ENCODE measurements at regions not wholly inside any gene's neighbourhood (a gene's known extent, or its start where the extent isn't known, plus 50 kb on each side); places are given as distances from the start of the nearest gene placed in this dataset.
"Not testable (repeated sequence)": the region's sequence is repeated elsewhere in the genome, so short reads cannot be mapped to it uniquely, and the experiment has no call there.

DNA sequence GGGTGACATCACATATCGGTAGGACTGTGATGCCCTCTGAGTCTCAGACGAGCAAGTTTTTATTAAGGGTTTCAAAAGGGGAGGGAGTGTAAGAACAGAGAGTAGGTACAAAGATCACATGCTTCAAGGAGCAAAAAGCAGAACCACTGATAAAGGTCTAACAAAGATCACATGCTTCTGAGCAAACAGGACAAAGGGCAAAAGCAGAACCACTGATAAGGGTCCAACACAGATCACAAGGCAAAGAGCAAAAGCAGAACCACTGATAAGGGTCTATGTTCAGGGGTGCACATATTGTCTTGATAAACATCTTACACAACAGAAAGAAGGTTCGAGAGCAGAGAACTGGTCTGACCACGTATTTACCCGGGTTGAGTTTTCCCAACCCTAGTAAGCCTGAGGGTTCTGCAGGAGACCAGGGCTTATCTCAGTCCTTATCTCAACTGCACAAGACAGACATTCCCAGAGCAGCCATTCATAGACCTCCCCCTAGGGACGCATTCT, 604.2 kb upstream of the GYPC start:
- DNase-seq (ENCODE audit: low read depth in 3 of 3): not testable (repeated sequence)

- no peak for DNase-seq (ENCODE audit: low read depth in 3 of 3)
Measured at GRCh38 chr2:126059379-126059778, 596.6 kb upstream of the GYPC start.

- no peak for DNase-seq (ENCODE audit: low read depth in 3 of 3)
Measured at GRCh38 chr2:126085011-126085795, 570.8 kb upstream of the GYPC start.

DNA sequence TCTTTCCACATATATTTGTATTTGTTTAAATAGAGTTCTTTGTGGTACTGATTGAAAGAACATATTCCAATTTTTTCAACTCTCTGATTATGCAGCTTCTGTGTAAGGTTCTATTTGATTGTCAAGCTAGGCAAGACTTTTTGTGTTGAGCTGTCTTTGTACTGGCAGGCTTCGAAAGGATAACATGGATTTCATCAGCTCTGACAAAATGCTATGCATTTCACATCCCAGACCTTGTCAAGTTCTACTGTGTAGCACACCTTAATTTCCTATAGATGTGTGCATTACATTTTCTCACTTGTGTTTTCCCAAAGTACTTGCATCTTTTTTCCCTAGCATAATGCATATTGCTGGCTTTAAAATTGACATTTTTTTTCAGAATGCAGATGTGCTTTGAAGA, 555.0 kb upstream of the GYPC start:
- DNase-seq (ENCODE audit: low read depth in 3 of 3): no peak

DNA sequence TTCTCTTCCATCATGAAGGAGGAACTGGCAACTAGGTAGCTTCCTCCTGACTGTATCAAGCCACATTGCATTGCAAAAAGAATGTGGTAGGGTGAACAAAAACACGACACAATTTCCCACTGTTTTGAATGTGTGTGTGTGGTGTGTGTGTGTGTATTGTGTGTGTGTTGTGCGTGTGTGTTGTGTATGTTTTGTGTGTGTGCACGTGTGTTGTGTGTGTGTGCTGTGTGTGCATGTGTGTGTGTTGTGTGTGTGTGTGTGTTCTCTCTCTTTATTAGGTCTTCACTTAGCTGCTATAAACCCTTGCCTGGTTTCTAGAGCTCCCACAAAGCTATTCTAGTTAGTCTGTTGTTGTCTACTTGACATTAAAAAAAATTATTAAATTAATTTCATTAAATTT, 550.0 kb upstream of the GYPC start:
- no peak for DNase-seq (ENCODE audit: low read depth in 3 of 3)

GRCh38 chr2:126107883-126108282, 548.1 kb upstream of the GYPC start:
- no peak for DNase-seq (ENCODE audit: low read depth in 3 of 3)

- DNase-seq (ENCODE audit: low read depth in 3 of 3): no peak
Measured at GRCh38 chr2:126115975-126116374, 540.0 kb upstream of the GYPC start.

DNA sequence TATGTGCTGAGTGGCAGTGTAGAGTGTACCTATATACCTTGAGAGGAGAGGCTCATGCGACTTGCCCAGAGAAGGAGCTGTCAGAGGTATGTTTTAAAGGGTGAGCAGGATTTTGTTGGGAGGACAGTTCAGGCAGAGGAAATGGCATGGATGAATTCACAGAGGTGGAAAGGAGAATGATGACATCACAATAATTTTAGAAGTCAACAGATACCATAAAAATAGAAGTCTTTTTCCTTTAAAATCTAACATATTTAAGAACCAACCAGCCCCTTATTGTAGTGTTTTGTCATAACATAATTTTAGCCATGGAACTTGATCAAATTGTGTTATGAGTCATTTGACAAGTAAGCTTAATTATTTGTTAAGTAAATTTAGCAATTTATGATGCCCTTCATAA, 538.1 kb upstream of the GYPC start:
- DNase-seq (ENCODE audit: low read depth in 3 of 3): no peak

DNA sequence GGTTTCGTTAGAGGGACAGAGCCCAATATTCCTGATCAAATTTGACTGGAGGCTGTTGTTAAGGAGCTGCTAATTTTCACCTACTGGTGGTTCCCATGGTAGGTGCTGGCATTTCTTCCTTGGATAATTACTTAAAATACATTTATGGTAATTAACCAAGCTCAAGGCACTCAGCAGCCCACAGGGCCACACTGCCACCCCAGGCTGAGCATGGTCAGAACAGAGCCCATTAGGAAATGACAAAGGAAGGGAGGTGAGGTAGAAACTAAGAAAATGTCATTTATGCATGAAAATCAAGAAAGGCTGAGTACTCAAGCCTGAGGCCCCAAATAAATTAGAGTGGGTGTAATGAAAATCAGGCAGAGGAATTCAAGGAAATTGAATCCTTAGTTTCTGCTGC, 510.2 kb upstream of the GYPC start:
- DNase-seq (ENCODE audit: low read depth in 3 of 3): no peak

DNA sequence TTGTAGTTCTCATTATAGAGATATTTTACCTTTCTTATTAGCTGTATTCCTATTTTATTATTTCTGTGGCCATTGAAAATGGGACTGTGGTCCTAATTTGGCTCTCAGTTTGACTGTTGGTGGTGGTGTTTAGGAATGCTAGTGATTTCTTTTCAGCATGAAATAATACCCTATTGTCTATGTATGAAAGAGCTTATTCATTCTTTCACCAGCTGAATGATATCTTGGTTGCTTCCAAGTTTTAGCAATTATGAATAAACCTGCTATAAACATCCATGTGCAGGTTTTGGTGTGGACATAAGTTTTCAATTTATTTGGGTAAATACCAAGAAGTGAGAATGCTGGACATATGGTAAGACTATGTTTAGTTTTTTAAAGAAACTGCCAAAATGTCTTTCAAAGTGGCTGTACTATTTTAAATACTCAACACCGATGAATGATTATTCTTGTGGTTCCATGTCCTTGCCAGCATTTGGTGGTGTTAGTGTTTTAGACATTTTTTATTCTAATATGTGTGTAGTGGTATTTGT, 501.6 kb upstream of the GYPC start:
- no peak for DNase-seq (ENCODE audit: low read depth in 3 of 3)

- DNase-seq (ENCODE audit: low read depth in 3 of 3): not testable (repeated sequence)
Measured at GRCh38 chr2:126160950-126161349, 495.0 kb upstream of the GYPC start.

GRCh38 chr2:126172631-126173184, 483.2 kb upstream of the GYPC start:
- DNase-seq (ENCODE audit: low read depth in 3 of 3): no peak

DNA sequence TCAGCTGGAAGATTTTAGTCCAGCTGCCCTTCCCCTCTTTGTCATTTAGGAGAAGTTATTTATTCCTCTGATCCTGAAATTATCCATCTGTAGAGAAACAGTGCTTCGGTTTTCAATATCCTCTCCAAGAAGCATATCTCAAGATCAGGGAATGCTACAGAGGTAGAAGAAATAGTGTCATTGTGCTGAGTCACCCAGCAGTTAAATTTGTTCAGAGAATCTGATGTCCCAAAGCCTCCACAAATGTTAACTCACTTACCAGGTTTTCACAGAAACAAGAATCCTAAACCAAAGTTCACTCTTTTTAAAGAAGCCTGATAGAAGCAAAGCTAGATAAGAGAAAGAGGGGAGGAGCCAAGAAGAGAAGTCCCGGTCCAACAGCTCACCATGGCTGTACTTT, 480.7 kb upstream of the GYPC start:
- DNase-seq (ENCODE audit: low read depth in 3 of 3): no peak

DNA sequence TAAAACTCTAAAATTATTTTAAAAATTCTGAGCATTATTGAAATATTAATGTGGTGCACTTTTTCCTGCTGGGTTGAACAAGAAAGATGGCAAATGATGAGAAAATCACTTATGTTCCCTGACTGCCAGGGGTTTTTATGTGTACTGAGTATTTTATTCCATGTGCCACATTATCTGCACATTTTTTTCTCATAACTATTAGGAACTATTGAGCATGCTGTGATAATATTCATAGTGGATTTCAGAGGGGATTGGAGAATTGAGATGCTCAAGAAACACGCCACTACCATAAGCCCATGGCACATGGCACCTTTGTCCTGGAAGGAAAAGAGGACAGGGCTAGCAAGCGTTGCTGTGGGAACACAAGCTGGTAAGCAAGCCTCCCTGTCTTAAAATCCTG, 478.5 kb upstream of the GYPC start:
- DNase-seq (ENCODE audit: low read depth in 3 of 3): no peak

GRCh38 chr2:126187668-126188067, 468.3 kb upstream of the GYPC start:
- DNase-seq (ENCODE audit: low read depth in 3 of 3): no peak

GRCh38 chr2:126189527-126189926, 466.4 kb upstream of the GYPC start:
- DNase-seq (ENCODE audit: low read depth in 3 of 3): no peak

- no peak for DNase-seq (ENCODE audit: low read depth in 3 of 3)
Measured at GRCh38 chr2:126200538-126200937, 455.4 kb upstream of the GYPC start.

- DNase-seq (ENCODE audit: low read depth in 3 of 3): no peak
Measured at GRCh38 chr2:126208266-126208665, 447.7 kb upstream of the GYPC start.

DNA sequence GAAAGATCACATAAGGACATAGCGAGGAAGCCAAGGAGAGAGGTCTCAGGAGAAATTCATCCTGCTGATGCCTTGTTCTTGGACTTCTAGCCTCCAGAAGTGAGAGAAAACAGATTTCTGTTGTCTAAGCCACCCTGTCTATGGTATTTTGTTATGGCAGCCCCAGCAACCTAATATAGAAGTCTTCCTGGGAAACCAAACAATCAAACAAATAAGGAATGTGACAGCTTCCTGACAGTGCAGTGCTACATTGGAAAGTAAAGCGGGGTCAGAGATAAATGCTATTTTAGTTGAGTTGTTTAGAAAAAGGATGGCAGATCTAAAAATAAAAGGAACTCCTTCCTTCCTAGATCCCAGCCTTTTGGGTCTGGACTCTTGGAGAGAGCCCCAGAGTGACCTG, 443.2 kb upstream of the GYPC start:
- no peak for DNase-seq (ENCODE audit: low read depth in 3 of 3)

DNA sequence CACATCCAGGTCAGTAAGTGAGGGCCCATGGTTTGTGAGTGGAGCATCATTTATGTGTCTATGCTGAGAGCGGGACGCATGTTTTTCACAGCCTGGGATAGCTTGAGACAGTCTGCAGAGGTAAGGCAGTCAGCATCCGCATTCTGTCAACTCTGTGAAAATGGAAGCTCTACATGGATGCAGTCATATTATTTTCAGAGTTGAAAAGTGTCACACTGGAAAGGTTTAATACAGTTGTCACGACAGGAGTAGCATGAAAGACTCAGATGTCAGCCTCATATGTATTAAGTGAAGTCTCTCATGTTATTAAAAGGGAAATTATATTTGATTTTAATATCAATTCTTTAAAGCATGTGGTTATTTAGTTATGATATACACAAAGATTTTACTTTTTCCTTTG, 436.9 kb upstream of the GYPC start:
- no peak for DNase-seq (ENCODE audit: low read depth in 3 of 3)

- DNase-seq (ENCODE audit: low read depth in 3 of 3): no peak
Measured at GRCh38 chr2:126220331-126220730, 435.6 kb upstream of the GYPC start.

DNA sequence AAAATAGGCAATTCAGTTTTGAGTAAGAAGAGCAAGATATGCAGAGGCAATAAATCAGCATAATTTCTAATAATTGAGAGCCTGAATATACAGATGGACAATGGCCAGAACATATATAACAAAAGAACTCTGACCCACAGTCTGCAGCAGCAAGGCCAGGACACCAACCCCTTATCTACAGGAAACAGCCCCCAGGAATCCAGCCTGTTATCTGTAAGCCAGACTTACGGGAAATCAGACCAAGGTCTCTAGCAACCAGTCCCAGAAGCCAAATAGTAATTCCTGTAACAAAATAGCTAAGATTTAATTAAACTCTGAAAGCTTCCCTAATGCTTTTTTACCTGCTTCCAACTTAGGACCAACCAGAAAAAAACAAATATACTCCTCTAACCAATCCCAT, 434.5 kb upstream of the GYPC start:
- no peak for DNase-seq (ENCODE audit: low read depth in 3 of 3)

DNA sequence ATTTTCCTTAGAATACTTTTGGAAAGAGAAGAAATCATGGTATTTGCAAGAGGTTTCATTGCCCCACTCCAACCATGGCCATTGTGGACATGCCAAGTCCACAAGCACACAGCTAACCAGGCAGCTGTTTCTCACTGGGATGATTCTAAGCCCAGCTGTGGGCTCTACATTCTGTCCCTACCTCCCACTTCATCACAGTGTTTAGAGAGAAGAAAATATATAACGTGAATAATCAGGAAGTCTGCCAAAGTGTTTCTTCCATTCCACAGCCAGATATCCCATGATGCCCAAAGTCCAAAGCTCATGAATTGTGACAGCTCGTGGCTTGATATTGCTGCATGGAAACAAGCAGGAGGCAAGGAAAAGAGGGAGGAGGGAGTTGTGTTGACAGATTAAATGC, 433.7 kb upstream of the GYPC start:
- DNase-seq (ENCODE audit: low read depth in 3 of 3): no peak
